ENCODE measurements at regions not wholly inside any gene's neighbourhood (a gene's known extent, or its start where the extent isn't known, plus 50 kb on each side); places are given as distances from the start of the nearest gene placed in this dataset.

- no peak for DNase-seq (ENCODE audit: extremely low read depth, insufficient read length)
- Histone ChIP-seq H3K27me3 (replicated peaks; ENCODE audit: control insufficient read depth, insufficient read depth, low read length) (no peaks in the 10 kb centered on the region), H3K4me3 (replicated peaks; ENCODE audit: low read depth, low read length) (no peak overlapping the region), H3K36me3 (ENCODE audit: control insufficient read depth, insufficient read depth, low read length) (no peaks in the 10 kb centered on the region)
- TF ChIP-seq, protein P1, sequence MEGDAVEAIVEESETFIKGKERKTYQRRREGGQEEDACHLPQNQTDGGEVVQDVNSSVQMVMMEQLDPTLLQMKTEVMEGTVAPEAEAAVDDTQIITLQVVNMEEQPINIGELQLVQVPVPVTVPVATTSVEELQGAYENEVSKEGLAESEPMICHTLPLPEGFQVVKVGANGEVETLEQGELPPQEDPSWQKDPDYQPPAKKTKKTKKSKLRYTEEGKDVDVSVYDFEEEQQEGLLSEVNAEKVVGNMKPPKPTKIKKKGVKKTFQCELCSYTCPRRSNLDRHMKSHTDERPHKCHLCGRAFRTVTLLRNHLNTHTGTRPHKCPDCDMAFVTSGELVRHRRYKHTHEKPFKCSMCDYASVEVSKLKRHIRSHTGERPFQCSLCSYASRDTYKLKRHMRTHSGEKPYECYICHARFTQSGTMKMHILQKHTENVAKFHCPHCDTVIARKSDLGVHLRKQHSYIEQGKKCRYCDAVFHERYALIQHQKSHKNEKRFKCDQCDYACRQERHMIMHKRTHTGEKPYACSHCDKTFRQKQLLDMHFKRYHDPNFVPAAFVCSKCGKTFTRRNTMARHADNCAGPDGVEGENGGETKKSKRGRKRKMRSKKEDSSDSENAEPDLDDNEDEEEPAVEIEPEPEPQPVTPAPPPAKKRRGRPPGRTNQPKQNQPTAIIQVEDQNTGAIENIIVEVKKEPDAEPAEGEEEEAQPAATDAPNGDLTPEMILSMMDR (IDR thresholded peaks at IDR 0.05; ENCODE audit: insufficient read depth, low read length, poor library complexity, severe bottlenecking): no peak
Measured at GRCh38 chr2:22501851-22502250, 883.1 kb upstream of the KLHL29 start.

GRCh38 chr2:22513563-22513962, 871.4 kb upstream of the KLHL29 start:
- Histone ChIP-seq H3K27me3 (replicated peaks; ENCODE audit: control insufficient read depth, insufficient read depth, low read length) (no peaks in the 10 kb centered on the region), H3K36me3 (ENCODE audit: control insufficient read depth, insufficient read depth, low read length) (no peaks in the 10 kb centered on the region), H3K4me3 (replicated peaks; ENCODE audit: low read depth, low read length) (no peak overlapping the region)
- no peak for DNase-seq (ENCODE audit: extremely low read depth, insufficient read length)
- TF ChIP-seq, protein P1 (IDR thresholded peaks at IDR 0.05; ENCODE audit: insufficient read depth, low read length, poor library complexity, severe bottlenecking): no peak

DNA sequence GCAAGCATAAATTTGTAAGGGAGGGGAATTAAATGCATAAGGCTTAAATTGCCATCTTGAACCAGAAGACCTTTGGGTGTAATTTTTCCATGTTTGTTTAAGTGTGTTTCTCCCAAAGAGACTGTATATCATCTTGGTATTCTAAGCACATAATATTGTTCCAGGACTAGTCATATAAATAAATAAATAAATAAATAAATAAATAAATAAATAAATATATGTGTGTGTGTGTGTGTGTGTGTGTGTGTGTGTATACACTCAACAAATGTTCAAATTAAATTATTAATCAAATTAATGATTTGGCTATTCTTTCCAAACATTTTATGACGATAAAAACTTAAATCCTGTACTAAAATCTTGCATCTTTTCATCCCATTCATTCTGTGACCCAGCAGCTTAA, 867.8 kb upstream of the KLHL29 start:
- no peak overlapping the region for H3K4me3 ChIP-seq (replicated peaks; ENCODE audit: low read depth, low read length)
- no peak for DNase-seq (ENCODE audit: extremely low read depth, insufficient read length)
- TF ChIP-seq, protein P1 (IDR thresholded peaks at IDR 0.05; ENCODE audit: insufficient read depth, low read length, poor library complexity, severe bottlenecking): no peak
- no peaks in the 10 kb centered on the region for H3K36me3 ChIP-seq (ENCODE audit: control insufficient read depth, insufficient read depth, low read length)
- no peaks in the 10 kb centered on the region for H3K27me3 ChIP-seq (replicated peaks; ENCODE audit: control insufficient read depth, insufficient read depth, low read length)

DNA sequence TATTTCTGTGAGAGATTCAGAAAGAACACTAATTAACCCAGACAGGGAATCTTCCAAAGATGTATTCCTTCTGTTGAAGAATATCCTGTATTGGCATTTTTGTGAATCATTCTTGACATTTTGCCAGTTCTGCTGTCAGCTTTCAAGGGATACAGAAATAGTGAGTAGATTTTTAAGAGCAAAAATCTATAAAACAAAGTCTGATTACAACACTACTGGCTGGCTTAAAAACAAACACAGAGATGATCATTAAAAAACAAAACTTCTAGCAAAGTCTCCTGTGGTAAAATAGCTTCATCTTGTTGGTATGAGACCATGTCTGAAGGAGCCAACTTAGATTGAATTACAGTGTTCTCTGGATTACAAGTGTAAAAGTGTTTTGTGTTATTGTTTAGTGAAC, 866.3 kb upstream of the KLHL29 start:
- TF ChIP-seq, protein P1 (IDR thresholded peaks at IDR 0.05; ENCODE audit: insufficient read depth, low read length, poor library complexity, severe bottlenecking): no peak
- H3K4me3 ChIP-seq (replicated peaks; ENCODE audit: low read depth, low read length): no peak overlapping the region
- H3K36me3 ChIP-seq (ENCODE audit: control insufficient read depth, insufficient read depth, low read length): no peaks in the 10 kb centered on the region
- DNase-seq (ENCODE audit: extremely low read depth, insufficient read length): no peak
- H3K27me3 ChIP-seq (replicated peaks; ENCODE audit: control insufficient read depth, insufficient read depth, low read length): no peaks in the 10 kb centered on the region

GRCh38 chr2:22520369-22521288, 864.4 kb upstream of the KLHL29 start:
- no peaks in the 10 kb centered on the region for H3K27me3 ChIP-seq (replicated peaks; ENCODE audit: control insufficient read depth, insufficient read depth, low read length)
- H3K4me3 ChIP-seq (replicated peaks; ENCODE audit: low read depth, low read length): no peak overlapping the region
- TF ChIP-seq, protein P1 (IDR thresholded peaks at IDR 0.05; ENCODE audit: insufficient read depth, low read length, poor library complexity, severe bottlenecking): no peak
- H3K36me3 ChIP-seq (ENCODE audit: control insufficient read depth, insufficient read depth, low read length): no peaks in the 10 kb centered on the region
- no peak for DNase-seq (ENCODE audit: extremely low read depth, insufficient read length)
